GM19328 (cell line): ENCODE measurements at regions not wholly inside any gene's neighbourhood (a gene's known extent, or its start where the extent isn't known, plus 50 kb on each side); places are given as distances from the start of the nearest gene placed in this dataset.

ENCODE experiments used
- ATAC-seq: cut with Tn5 transposase; IDR thresholded peaks from one replicate; pipeline ENCODE4 v1.9.1; 2021; ENCODE audit warnings: mild to moderate bottlenecking, moderate library complexity; ENCODE audit not compliant: unreplicated experiment

DNA sequence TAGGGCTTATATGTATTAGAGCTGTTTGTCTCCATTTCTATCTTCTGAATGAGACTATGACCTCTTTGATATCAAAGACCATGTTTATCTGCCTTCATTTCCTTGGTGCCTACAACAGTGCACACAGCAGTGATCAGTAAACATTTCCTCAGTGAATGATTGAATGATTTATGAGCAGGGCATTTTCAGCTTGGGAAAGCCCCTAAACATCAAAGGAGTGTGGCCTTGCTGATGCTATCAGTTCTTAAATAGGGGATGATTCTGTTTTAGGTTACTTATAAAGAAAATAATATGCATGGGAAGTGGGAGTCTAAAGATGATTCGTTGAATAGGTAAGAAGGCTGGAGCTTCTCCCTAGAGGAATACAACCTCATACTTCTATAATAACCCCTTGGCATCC is 425.3 kb downstream of the ZNF521 start:
- no peak for ATAC-seq

- no peak for ATAC-seq
Observed at GRCh38 chr18:24928301-24928878, 423.6 kb downstream of the ZNF521 start.

- ATAC-seq: no peak
Observed at GRCh38 chr18:24930478-24930877, 421.5 kb downstream of the ZNF521 start.

GRCh38 chr18:24930971-24931370 is 421.0 kb downstream of the ZNF521 start:
- no peak for ATAC-seq

- no peak for ATAC-seq
Observed at GRCh38 chr18:24933345-24933744, 418.6 kb downstream of the ZNF521 start.

GRCh38 chr18:24934258-24934932 is 417.6 kb downstream of the ZNF521 start:
- ATAC-seq: no peak

GRCh38 chr18:24935008-24935407 is 417.0 kb downstream of the ZNF521 start:
- ATAC-seq: no peak

GRCh38 chr18:24935896-24936295 is 416.1 kb downstream of the ZNF521 start:
- ATAC-seq: no peak

GRCh38 chr18:24936691-24937090 is 415.3 kb downstream of the ZNF521 start:
- no peak for ATAC-seq

- ATAC-seq: no peak
Observed at GRCh38 chr18:24937639-24938275, 414.2 kb downstream of the ZNF521 start.

GRCh38 chr18:24940416-24940815 is 411.6 kb downstream of the ZNF521 start:
- no peak for ATAC-seq

DNA sequence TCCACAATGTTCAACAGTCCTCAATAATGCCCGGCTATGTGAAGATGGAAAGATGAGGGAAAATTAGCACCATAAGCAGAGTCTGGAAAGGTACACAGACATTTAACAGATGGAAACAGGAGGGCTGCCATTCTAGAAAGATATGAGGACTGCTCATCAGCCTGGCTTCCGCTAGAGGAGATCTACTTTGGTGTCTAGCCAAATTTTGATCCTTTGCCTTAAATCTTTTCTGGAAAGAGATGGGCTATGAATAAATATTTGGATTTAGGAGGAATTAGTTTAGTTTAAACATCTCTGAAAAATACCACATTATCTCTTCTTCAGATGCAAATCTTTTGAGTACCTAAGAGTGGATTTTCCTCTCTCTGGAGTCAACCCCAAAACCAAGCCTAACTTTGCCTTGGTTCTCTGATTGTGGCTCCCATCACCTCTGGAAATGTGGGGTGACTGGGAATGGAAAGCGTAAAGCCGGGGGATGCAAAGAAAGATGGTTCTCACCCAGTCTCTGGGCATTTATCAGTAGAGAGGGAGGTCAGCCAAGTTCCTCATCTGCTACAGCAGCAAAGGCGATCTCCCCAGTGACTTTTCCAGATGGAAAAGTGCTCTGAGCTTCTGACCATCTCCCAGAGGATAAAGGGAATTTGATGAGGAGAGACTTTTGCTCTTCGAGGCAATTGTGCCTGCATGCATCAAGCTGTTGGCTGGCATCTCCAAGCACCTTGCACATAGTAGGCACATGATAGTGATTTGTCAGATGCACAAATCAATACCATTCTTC is 410.6 kb downstream of the ZNF521 start:
- no peak for ATAC-seq

GRCh38 chr18:24942144-24942543 is 409.8 kb downstream of the ZNF521 start:
- no peak for ATAC-seq

DNA sequence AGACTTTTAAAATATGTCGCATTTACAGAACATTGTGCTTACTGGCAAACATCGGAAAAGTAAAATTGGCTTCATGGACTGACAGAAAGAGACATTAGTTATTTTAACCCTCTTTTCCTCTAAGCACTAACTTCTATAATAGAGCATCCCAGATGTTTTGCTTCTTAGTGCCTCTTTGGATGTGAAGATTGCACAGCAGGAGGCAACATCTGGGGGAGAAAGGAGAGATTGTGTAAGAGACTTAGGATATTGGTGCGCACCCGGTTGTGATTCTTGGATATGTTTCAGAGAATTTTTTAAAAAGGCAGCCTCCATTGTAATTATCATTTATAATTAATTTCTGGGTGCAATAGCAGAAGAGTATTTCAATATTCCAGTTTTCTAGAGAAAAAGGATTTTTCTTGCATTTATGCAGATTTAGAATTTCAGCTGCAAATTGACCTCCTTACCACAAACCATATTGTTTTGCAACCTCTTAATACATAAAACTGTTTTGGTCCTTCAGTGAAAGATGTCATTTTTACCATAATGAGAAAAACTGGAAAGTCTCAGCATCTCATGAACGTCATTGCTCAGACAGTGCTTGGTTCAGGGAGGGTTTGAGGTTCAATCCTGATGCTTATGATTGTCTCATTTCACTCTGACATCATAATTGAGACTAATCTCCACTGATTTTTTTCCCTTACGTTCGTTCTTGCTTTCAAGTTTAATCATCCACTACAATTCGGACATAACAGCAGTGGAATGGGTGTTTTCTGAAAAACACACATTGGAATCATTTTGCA is 404.3 kb downstream of the ZNF521 start:
- ATAC-seq: no peak

DNA sequence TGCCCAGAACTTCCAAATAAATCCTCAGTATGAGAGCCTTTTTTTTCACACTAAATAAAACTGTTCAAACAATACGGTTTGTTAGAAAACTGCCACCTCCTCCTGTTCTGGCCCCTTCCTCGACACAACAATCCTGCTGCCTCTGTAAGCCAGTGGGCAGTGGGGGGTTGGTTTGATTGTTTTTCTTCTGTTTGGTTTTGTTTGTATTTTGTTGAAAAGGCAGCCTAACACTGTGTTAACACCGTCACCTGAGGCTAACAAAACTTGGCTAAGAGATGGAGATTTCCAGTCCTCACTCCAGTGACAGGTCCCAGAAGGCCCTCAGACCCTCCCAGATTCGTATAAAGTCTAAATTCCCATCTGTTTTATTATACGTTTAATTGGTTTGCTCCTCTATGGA is 402.1 kb downstream of the ZNF521 start:
- no peak for ATAC-seq

DNA sequence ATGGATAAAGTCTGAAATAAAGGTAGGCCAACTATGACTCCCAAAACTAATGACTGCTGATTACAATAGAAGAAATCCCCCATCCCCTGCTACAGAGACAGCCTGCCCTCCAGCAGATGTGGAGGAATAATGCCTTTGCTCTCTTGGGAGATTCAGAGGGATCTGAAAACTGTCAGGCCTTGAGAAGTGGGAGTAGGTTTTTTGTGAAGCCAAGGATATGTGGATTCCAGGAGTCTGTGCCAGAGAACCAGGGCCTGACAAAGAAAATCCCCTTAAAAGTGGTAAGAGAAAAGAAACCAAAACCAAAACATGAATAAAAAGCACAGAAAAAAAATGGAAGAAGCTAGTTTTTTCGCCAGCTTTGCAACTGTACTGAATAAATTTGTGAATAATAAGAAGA is 397.6 kb downstream of the ZNF521 start:
- no peak for ATAC-seq

GRCh38 chr18:24958001-24958400 is 394.0 kb downstream of the ZNF521 start:
- no peak for ATAC-seq

GRCh38 chr18:24959051-24959476 is 392.9 kb downstream of the ZNF521 start:
- no peak for ATAC-seq

DNA sequence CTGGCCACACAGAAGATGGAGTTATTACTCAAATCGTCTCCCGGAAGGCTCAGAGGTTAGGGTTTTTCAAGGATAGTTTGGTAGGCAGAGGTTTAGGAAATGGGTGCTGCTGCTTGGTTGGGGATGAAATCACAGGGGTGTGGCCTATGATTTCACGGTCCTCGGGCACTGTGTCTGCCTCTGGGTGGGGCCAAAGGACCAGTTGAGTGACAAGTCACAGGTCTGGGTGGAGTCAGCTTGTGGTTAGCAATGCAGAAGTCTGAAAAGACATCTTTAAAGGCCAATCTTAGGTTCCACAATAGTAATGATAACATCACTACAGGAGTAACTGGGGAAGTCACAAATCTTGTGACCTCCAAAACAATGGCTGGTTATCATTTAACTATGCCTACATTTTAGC is 387.8 kb downstream of the ZNF521 start:
- ATAC-seq: peak; percentile 97

GRCh38 chr18:24968238-24968775 is 383.7 kb downstream of the ZNF521 start:
- no peak for ATAC-seq

DNA sequence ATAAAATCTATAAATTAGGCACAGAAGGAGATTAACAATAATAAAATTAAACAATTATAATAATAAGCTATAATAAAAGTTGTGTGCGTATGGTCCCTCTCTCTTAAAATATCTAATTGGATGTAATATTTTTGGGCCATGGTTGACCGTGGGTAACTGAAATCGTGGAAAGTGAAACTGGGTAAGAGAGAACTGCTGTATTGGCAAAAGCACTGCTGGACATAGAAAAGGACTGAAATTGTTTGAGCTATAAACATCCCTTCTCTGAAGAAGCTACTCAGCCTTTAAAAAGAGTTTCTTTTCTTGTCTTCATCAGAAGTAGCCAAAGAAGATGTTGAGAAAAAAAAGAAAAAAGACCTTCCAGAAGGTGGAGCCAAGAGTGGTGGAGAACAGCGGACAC is 379.4 kb downstream of the ZNF521 start:
- ATAC-seq: no peak
